Cardiac fibroblast (primary cell): ENCODE measurements at regions not wholly inside any gene's neighbourhood (a gene's known extent, or its start where the extent isn't known, plus 50 kb on each side); places are given as distances from the start of the nearest gene placed in this dataset.
A peak's percentile ranks its signal among the peaks of the same experiment; 100 is the strongest.

Experiments used
- DNase-seq, 2 donors: peaks; one replicate each; pipeline versions ENCODE4 v3.0.0 to v3.0.0-alpha.2; 2010; ENCODE audit warnings: low read depth in 2 of 2
- H3K4me3 ChIP-seq, 2 donors: replicated peaks in 1 of 2; 1 replicate in 1 of 2; 2 replicates in 1 of 2; pipeline ENCODE4 v1.5.1; 2011; ENCODE audit warnings: low read depth in 2 of 2, low read length in 2 of 2, mild to moderate bottlenecking in 2 of 2, moderate library complexity in 1 of 2
- TF ChIP-seq, protein P1 (sequence below): IDR thresholded peaks from one replicate; pipeline ENCODE4 v1.5.1; 2011; ENCODE audit warnings: low read depth, mild to moderate bottlenecking, low read length, inconsistent platforms

DNA sequence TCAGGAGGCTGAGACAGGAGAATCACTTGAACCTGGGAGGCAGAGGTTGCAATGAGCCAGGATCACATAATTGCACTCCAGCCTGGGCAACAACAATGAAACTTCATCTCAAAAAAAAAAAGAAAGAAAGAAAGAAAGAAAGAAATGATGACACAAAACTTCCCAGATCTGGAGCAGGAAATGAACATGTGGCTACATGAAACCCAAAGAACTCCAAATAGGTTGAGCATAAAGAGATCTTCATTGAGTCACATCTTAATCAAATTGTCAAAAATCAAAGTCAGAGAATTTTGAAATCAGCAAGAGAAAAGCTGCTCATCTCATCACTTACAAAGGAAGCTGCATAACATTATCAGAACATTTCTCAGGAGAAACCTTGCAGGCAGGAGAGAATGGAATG, 247.0 kb downstream of the IBTK start:
- TF ChIP-seq, protein P1, sequence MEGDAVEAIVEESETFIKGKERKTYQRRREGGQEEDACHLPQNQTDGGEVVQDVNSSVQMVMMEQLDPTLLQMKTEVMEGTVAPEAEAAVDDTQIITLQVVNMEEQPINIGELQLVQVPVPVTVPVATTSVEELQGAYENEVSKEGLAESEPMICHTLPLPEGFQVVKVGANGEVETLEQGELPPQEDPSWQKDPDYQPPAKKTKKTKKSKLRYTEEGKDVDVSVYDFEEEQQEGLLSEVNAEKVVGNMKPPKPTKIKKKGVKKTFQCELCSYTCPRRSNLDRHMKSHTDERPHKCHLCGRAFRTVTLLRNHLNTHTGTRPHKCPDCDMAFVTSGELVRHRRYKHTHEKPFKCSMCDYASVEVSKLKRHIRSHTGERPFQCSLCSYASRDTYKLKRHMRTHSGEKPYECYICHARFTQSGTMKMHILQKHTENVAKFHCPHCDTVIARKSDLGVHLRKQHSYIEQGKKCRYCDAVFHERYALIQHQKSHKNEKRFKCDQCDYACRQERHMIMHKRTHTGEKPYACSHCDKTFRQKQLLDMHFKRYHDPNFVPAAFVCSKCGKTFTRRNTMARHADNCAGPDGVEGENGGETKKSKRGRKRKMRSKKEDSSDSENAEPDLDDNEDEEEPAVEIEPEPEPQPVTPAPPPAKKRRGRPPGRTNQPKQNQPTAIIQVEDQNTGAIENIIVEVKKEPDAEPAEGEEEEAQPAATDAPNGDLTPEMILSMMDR, result no peak
- no peak for DNase-seq
- no peak overlapping the region for H3K4me3 ChIP-seq

DNA sequence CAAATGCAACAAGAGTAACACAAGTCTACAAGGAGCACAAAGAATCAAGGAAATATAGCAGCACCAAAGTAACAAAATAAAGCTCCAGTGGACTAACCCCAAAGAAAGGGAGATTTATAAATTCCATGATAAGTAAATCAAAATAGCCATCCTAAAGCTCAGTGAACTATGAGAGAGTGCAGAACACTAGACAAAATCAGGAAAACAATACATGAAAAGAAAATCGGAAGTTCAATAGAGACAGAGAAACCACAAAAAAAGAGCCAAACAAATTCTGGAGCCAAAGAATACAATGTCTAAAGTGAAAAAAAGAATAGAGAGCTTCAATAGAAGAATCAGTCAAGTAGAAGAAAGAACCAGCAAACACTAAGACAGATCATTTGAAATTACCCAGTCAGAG, 247.3 kb upstream of the TENT5A start:
- H3K4me3 ChIP-seq, result no peak overlapping the region
- TF ChIP-seq, protein P1, result no peak
- DNase-seq, result peak in 1 of 2 donors; percentile 30

DNA sequence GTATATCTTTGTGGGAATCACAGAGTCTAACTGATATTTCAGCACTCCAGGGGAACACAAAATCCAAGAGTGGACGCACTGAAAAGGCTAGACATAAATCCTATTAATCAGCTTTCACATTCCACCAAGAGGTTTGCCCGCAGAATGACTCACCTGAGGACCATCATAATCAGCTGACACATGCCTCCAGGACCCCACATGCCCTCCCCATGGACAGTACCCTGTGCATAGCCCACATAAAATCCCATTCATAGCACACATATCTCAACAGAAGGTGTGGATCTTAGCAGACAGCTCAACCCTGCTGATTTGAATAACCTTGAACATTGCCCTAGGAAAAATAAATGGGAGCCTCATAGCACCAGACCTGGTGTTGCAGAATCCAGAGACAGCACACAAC, 246.8 kb upstream of the TENT5A start:
- H3K4me3 ChIP-seq, result no peak overlapping the region
- TF ChIP-seq, protein P1, result no peak
- DNase-seq, result no peak

DNA sequence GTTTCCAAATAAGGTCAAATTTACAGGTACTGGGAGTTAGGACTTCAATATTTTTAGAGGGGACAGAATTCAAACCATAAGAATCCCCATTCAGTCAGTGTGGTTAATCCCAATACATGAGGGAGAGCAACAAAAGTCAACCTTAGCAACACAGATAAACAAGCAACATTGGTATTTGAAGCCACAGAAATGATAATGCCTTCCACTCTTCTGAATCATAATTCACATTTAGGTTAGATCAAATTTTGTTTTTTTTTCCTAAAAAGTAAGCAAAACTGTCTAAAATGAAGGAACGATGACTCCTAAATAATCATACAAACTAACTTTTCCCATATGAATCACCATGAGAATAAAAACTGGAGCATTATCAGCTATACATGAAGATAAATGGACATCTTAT, 246.0 kb upstream of the TENT5A start:
- peak; percentile 61 to 89 for DNase-seq
- H3K4me3 ChIP-seq, result no peak overlapping the region
- TF ChIP-seq, protein P1, result no peak

DNA sequence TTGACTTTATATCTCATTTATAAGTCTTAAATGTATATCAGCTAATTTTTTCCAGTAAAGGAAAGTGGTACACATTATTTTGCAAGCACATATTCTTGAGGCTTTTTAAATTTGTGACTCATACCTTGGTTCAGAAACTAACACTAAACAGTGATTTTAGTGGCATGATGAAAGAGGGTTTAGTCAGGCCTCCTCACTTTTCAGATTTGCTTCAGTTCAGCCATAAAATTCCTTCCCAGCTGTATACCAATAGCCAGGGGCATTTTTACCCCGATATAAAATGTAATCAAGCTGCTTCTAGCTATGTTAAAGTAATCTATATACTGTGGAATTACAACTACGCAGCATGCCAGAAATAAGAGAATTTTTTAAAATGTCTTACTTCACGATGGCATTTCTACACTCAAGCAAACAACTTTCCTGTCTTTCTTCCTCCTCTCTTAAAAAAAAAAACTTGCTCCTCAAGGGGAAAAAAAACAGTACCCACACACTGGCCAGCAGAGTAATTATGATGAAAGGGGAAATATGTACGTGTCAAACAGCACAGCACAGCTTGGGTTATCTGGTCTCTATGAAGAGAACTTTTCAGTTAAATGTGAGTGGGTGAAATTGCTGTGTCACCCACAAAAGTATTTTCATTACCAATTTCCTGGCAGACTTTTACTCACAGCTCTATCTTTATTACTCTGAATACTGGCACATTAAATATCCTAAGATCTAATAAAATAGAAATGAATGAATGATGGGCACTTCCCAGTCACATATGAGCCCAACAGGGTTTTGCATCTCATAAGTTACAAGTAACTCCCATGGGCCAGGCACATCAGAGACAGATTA, 244.8 kb upstream of the TENT5A start:
- TF ChIP-seq, protein P1, result no peak
- no peak overlapping the region for H3K4me3 ChIP-seq
- DNase-seq, result peak; percentile 86 to 92

DNA sequence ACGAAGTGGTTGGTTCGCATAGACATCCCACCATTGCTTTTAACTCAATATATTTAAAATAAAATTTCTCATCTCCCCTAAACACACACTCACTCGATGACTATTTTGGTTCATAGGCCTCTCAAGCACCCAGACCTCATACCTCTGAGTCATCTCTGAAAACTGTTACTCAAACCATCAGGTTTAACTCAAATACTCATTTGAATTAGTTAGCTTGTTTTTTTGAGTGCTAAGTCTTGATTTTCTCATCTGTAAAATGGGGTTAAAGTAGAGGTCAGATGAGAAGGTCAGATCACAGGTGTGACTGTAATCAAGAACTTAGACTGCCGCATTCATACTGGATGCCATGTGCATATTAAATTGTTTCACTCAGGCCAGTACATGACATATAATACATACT, 243.9 kb upstream of the TENT5A start:
- TF ChIP-seq, protein P1, result no peak
- no peak overlapping the region for H3K4me3 ChIP-seq
- peak; percentile 61 to 92 for DNase-seq
